Progenitor cell of endocrine pancreas (in vitro differentiated cells): ENCODE measurements at regions not wholly inside any gene's neighbourhood (a gene's known extent, or its start where the extent isn't known, plus 50 kb on each side); places are given as distances from the start of the nearest gene placed in this dataset.

Source experiments
- DNase-seq: peaks from one replicate; pipeline ENCODE4 v3.0.0; 2021; ENCODE audit warnings: low spot score; ENCODE audit not compliant: unreplicated experiment
- H3K27ac Mint-ChIP-seq: 2 replicates; pipeline ENCODE4 v1.8.0; 2021; ENCODE audit warnings: mild to moderate bottlenecking, moderate library complexity, mixed read lengths
- H3K27me3 Mint-ChIP-seq: 2 replicates; pipeline ENCODE4 v1.8.0; 2021; ENCODE audit warnings: mixed read lengths
- H3K36me3 Mint-ChIP-seq: 2 replicates; pipeline ENCODE4 v1.8.0; 2022; ENCODE audit warnings: mixed read lengths; ENCODE audit not compliant: insufficient read depth
- H3K4me1 Mint-ChIP-seq: 2 replicates; pipeline ENCODE4 v1.8.0; 2021; ENCODE audit warnings: low read depth, mixed read lengths
- H3K4me3 Mint-ChIP-seq: 2 replicates; pipeline ENCODE4 v1.8.0; 2021; ENCODE audit warnings: low read depth, mild to moderate bottlenecking, moderate library complexity, mixed read lengths
- H3K9me3 Mint-ChIP-seq: 2 replicates; pipeline ENCODE4 v1.8.0; 2021; ENCODE audit warnings: low read depth, mixed read lengths
- CTCF ChIP-seq: fragments of 200-600 bp; sonication (generic); IDR thresholded peaks from one replicate; pipeline ENCODE4 v1.5.0; 2021; ENCODE audit warnings: antibody characterized with exemption, mild to moderate bottlenecking; ENCODE audit not compliant: unreplicated experiment

GRCh38 chr1:43058545-43059360 is 100.1 kb upstream of the SLC2A1 start:
- no peaks in the 10 kb centered on the region for H3K9me3 Mint-ChIP-seq
- no peak overlapping the region for H3K4me3 Mint-ChIP-seq
- H3K27me3 Mint-ChIP-seq = peaks cover 26% of the 10 kb centered on the region
- TF ChIP-seq CTCF = no peak
- H3K27ac Mint-ChIP-seq = no peak overlapping the region
- peaks cover 5% of the 10 kb centered on the region for H3K4me1 Mint-ChIP-seq
- no peak for DNase-seq
- H3K36me3 Mint-ChIP-seq = no peaks in the 10 kb centered on the region

- Mint-ChIP-seq H3K4me1 (peaks cover 10% of the 10 kb centered on the region), H3K27ac (no peak overlapping the region), H3K4me3 (no peak overlapping the region), H3K27me3 (peaks cover 26% of the 10 kb centered on the region), H3K36me3 (no peaks in the 10 kb centered on the region), H3K9me3 (no peaks in the 10 kb centered on the region)
- DNase-seq = no peak
- no peak for TF ChIP-seq CTCF
Observed at GRCh38 chr1:43058056-43058455, 99.4 kb upstream of the SLC2A1 start.

- Mint-ChIP-seq H3K27me3 (peaks cover 26% of the 10 kb centered on the region), H3K36me3 (no peaks in the 10 kb centered on the region), H3K9me3 (no peaks in the 10 kb centered on the region), H3K4me3 (no peak overlapping the region), H3K27ac (no peak overlapping the region), H3K4me1 (peaks cover 10% of the 10 kb centered on the region)
- no peak for TF ChIP-seq CTCF
- DNase-seq = no peak
Observed at GRCh38 chr1:43057567-43057966, 98.9 kb upstream of the SLC2A1 start.

GRCh38 chr1:43056981-43057391 is 98.3 kb upstream of the SLC2A1 start:
- H3K27ac Mint-ChIP-seq = no peak overlapping the region
- DNase-seq = no peak
- no peaks in the 10 kb centered on the region for H3K9me3 Mint-ChIP-seq
- H3K4me3 Mint-ChIP-seq = no peak overlapping the region
- no peak for TF ChIP-seq CTCF
- peaks cover 13% of the 10 kb centered on the region for H3K4me1 Mint-ChIP-seq
- peaks cover 26% of the 10 kb centered on the region for H3K27me3 Mint-ChIP-seq
- no peaks in the 10 kb centered on the region for H3K36me3 Mint-ChIP-seq

- peaks cover 13% of the 10 kb centered on the region for H3K4me1 Mint-ChIP-seq
- no peaks in the 10 kb centered on the region for H3K36me3 Mint-ChIP-seq
- peaks cover 26% of the 10 kb centered on the region for H3K27me3 Mint-ChIP-seq
- H3K4me3 Mint-ChIP-seq = no peak overlapping the region
- TF ChIP-seq CTCF = no peak
- H3K27ac Mint-ChIP-seq = no peak overlapping the region
- no peaks in the 10 kb centered on the region for H3K9me3 Mint-ChIP-seq
- no peak for DNase-seq
Observed at GRCh38 chr1:43056460-43056859, 97.8 kb upstream of the SLC2A1 start.
